ENCODE measurements at regions not wholly inside any gene's neighbourhood (a gene's known extent, or its start where the extent isn't known, plus 50 kb on each side); places are given as distances from the start of the nearest gene placed in this dataset.

DNA sequence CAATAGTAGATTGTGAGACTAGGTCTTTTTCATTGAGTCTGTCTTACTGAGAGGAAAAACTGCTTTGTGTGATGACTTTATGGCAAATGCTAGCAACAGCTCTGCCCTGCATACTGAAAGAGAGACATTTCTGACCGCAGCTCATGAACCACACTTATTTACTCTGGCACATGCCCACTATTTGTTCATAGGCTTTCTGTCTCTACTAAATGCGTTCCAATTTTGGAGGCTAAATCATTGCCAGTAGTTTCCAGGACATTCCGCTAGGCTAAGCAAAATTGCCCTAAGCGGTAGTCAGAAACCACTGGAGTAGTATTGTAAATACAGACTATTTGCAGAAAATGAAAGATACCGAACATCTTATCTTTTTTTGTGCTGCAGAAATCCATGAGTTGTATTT is 55.6 kb upstream of the DLX6 start (continued):
- TF ChIP-seq ZNF570 (CRISPR knock-in tag; IDR thresholded peaks at IDR 0.05; ENCODE audit: borderline replicate concordance): no peak
- TF ChIP-seq ADNP (CRISPR knock-in tag; IDR thresholded peaks at IDR 0.05): no peak
- TF ChIP-seq, protein P1, sequence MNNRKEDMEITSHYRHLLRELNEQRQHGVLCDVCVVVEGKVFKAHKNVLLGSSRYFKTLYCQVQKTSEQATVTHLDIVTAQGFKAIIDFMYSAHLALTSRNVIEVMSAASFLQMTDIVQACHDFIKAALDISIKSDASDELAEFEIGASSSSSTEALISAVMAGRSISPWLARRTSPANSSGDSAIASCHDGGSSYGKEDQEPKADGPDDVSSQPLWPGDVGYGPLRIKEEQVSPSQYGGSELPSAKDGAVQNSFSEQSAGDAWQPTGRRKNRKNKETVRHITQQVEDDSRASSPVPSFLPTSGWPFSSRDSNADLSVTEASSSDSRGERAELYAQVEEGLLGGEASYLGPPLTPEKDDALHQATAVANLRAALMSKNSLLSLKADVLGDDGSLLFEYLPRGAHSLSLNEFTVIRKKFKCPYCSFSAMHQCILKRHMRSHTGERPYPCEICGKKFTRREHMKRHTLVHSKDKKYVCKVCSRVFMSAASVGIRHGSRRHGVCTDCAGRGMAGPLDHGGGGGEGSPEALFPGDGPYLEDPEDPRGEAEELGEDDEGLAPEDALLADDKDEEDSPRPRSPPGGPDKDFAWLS (CRISPR knock-in tag; IDR thresholded peaks at IDR 0.05; ENCODE audit: borderline replicate concordance): no peak
- TF ChIP-seq, protein P2, sequence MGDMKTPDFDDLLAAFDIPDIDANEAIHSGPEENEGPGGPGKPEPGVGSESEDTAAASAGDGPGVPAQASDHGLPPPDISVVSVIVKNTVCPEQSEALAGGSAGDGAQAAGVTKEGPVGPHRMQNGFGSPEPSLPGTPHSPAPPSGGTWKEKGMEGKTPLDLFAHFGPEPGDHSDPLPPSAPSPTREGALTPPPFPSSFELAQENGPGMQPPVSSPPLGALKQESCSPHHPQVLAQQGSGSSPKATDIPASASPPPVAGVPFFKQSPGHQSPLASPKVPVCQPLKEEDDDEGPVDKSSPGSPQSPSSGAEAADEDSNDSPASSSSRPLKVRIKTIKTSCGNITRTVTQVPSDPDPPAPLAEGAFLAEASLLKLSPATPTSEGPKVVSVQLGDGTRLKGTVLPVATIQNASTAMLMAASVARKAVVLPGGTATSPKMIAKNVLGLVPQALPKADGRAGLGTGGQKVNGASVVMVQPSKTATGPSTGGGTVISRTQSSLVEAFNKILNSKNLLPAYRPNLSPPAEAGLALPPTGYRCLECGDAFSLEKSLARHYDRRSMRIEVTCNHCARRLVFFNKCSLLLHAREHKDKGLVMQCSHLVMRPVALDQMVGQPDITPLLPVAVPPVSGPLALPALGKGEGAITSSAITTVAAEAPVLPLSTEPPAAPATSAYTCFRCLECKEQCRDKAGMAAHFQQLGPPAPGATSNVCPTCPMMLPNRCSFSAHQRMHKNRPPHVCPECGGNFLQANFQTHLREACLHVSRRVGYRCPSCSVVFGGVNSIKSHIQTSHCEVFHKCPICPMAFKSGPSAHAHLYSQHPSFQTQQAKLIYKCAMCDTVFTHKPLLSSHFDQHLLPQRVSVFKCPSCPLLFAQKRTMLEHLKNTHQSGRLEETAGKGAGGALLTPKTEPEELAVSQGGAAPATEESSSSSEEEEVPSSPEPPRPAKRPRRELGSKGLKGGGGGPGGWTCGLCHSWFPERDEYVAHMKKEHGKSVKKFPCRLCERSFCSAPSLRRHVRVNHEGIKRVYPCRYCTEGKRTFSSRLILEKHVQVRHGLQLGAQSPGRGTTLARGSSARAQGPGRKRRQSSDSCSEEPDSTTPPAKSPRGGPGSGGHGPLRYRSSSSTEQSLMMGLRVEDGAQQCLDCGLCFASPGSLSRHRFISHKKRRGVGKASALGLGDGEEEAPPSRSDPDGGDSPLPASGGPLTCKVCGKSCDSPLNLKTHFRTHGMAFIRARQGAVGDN (CRISPR knock-in tag; IDR thresholded peaks at IDR 0.05): no peak
- TF ChIP-seq ZNF737 (CRISPR knock-in tag; IDR thresholded peaks at IDR 0.05; ENCODE audit: borderline replicate concordance): no peak
- TF ChIP-seq FOXM1 (CRISPR knock-in tag; IDR thresholded peaks at IDR 0.05): no peak
- TF ChIP-seq ISL2 (CRISPR knock-in tag; IDR thresholded peaks at IDR 0.05): no peak
- TF ChIP-seq, protein P3, sequence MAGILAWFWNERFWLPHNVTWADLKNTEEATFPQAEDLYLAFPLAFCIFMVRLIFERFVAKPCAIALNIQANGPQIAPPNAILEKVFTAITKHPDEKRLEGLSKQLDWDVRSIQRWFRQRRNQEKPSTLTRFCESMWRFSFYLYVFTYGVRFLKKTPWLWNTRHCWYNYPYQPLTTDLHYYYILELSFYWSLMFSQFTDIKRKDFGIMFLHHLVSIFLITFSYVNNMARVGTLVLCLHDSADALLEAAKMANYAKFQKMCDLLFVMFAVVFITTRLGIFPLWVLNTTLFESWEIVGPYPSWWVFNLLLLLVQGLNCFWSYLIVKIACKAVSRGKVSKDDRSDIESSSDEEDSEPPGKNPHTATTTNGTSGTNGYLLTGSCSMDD (CRISPR knock-in tag; IDR thresholded peaks at IDR 0.05): no peak
- TF ChIP-seq, protein P4, sequence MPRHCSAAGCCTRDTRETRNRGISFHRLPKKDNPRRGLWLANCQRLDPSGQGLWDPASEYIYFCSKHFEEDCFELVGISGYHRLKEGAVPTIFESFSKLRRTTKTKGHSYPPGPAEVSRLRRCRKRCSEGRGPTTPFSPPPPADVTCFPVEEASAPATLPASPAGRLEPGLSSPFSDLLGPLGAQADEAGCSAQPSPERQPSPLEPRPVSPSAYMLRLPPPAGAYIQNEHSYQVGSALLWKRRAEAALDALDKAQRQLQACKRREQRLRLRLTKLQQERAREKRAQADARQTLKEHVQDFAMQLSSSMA (CRISPR knock-in tag; IDR thresholded peaks at IDR 0.05): no peak
- no peak for TF ChIP-seq AGO1 (IDR thresholded peaks at IDR 0.05; ENCODE audit: low read depth, low read length, poor library complexity, severe bottlenecking)
- TF ChIP-seq SIX1 (CRISPR knock-in tag; IDR thresholded peaks at IDR 0.05; ENCODE audit: borderline replicate concordance): no peak
- TF ChIP-seq U2AF2 (IDR thresholded peaks at IDR 0.05; ENCODE audit: low read depth, low read length): no peak
- TF ChIP-seq HMG20A (CRISPR knock-in tag; IDR thresholded peaks at IDR 0.05; ENCODE audit: borderline replicate concordance): peak; percentile 45; the same call in 1 of the 2 replicates
- TF ChIP-seq ZNF652 (CRISPR knock-in tag; IDR thresholded peaks at IDR 0.05; ENCODE audit: borderline replicate concordance, low read depth): no peak
